SK-N-SH (cell line): ENCODE measurements at regions not wholly inside any gene's neighbourhood (a gene's known extent, or its start where the extent isn't known, plus 50 kb on each side); places are given as distances from the start of the nearest gene placed in this dataset.
"Not testable (repeated sequence)": the region's sequence is repeated elsewhere in the genome, so short reads cannot be mapped to it uniquely, and the experiment has no call there.

Experiments used
- FOSL2 ChIP-seq: IDR thresholded peaks from 2 replicates; pipeline ENCODE4 v1.4.0; 2012; ENCODE audit warnings: low read depth, mild to moderate bottlenecking, moderate library complexity, borderline replicate concordance
- RFX5 ChIP-seq: IDR thresholded peaks from 2 replicates; pipeline ENCODE4 v1.6.1; 2012; ENCODE audit warnings: mild to moderate bottlenecking, improper control_type of control experiment, low read length
- TF ChIP-seq, protein P1 (sequence below): IDR thresholded peaks from 2 replicates; pipeline ENCODE4 v1.6.1; 2012; ENCODE audit warnings: mild to moderate bottlenecking, low read depth, low read length, moderate library complexity
- TF ChIP-seq, protein P2 (sequence below): fragments of 200-600 bp; sonication (generic); IDR thresholded peaks from 2 replicates; pipeline ENCODE4 v1.6.1; 2017; ENCODE audit warnings: antibody characterized with exemption, mild to moderate bottlenecking, moderate library complexity

DNA sequence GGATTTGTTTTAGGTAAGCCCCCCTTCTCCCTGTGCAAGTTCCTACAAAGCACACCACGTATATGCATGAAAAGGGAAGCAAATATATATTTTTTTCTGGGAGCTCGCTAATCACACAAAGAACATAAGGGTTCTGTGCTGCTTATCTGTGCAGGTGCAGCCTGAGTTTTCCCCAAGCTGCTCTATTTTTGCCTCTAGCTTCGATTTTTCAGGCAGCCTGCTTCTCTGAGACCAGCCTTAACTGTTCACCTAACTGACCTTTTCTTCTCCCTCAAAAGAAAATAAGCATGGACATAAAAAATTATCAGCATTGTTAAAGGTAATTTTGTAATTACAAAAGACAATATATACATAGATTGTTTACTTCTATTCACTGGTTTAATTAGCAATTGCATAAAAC is 552.7 kb downstream of the TGIF2LX start:
- TF ChIP-seq, protein P1, sequence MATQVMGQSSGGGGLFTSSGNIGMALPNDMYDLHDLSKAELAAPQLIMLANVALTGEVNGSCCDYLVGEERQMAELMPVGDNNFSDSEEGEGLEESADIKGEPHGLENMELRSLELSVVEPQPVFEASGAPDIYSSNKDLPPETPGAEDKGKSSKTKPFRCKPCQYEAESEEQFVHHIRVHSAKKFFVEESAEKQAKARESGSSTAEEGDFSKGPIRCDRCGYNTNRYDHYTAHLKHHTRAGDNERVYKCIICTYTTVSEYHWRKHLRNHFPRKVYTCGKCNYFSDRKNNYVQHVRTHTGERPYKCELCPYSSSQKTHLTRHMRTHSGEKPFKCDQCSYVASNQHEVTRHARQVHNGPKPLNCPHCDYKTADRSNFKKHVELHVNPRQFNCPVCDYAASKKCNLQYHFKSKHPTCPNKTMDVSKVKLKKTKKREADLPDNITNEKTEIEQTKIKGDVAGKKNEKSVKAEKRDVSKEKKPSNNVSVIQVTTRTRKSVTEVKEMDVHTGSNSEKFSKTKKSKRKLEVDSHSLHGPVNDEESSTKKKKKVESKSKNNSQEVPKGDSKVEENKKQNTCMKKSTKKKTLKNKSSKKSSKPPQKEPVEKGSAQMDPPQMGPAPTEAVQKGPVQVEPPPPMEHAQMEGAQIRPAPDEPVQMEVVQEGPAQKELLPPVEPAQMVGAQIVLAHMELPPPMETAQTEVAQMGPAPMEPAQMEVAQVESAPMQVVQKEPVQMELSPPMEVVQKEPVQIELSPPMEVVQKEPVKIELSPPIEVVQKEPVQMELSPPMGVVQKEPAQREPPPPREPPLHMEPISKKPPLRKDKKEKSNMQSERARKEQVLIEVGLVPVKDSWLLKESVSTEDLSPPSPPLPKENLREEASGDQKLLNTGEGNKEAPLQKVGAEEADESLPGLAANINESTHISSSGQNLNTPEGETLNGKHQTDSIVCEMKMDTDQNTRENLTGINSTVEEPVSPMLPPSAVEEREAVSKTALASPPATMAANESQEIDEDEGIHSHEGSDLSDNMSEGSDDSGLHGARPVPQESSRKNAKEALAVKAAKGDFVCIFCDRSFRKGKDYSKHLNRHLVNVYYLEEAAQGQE, result not testable (repeated sequence)
- TF ChIP-seq, protein P2, sequence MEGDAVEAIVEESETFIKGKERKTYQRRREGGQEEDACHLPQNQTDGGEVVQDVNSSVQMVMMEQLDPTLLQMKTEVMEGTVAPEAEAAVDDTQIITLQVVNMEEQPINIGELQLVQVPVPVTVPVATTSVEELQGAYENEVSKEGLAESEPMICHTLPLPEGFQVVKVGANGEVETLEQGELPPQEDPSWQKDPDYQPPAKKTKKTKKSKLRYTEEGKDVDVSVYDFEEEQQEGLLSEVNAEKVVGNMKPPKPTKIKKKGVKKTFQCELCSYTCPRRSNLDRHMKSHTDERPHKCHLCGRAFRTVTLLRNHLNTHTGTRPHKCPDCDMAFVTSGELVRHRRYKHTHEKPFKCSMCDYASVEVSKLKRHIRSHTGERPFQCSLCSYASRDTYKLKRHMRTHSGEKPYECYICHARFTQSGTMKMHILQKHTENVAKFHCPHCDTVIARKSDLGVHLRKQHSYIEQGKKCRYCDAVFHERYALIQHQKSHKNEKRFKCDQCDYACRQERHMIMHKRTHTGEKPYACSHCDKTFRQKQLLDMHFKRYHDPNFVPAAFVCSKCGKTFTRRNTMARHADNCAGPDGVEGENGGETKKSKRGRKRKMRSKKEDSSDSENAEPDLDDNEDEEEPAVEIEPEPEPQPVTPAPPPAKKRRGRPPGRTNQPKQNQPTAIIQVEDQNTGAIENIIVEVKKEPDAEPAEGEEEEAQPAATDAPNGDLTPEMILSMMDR, result not testable (repeated sequence)
- TF ChIP-seq RFX5, FOSL2: not testable (repeated sequence)
